Ammon's horn (tissue), 1 donor: ENCODE measurements at regions not wholly inside any gene's neighbourhood (a gene's known extent, or its start where the extent isn't known, plus 50 kb on each side); places are given as distances from the start of the nearest gene placed in this dataset.
"Not testable (repeated sequence)": the region's sequence is repeated elsewhere in the genome, so short reads cannot be mapped to it uniquely, and the experiment has no call there.

ENCODE experiments used
- DNase-seq: peaks from one replicate; pipeline ENCODE4 v3.0.0-alpha.2; 2016; ENCODE audit warnings: low spot score

- DNase-seq: no peak
Observed at GRCh38 chr5:118185018-118185417, 803.3 kb downstream of the DTWD2 start.

- no peak for DNase-seq
Observed at GRCh38 chr5:118176146-118176545, 812.2 kb downstream of the DTWD2 start.

GRCh38 chr5:118174671-118175070 is 813.7 kb downstream of the DTWD2 start:
- DNase-seq: no peak

- DNase-seq: no peak
Observed at GRCh38 chr5:118173340-118173739, 815.0 kb downstream of the DTWD2 start.

GRCh38 chr5:118165619-118166018 is 822.7 kb downstream of the DTWD2 start:
- DNase-seq: no peak

- DNase-seq: no peak
Observed at GRCh38 chr5:118156181-118156580, 832.2 kb downstream of the DTWD2 start.

- DNase-seq: no peak
Observed at GRCh38 chr5:118146824-118147223, 841.5 kb downstream of the DTWD2 start.

GRCh38 chr5:118144540-118144939 is 843.8 kb downstream of the DTWD2 start:
- DNase-seq: no peak

- DNase-seq: no peak
Observed at GRCh38 chr5:118139361-118139760, 849.0 kb downstream of the DTWD2 start.

- no peak for DNase-seq
Observed at GRCh38 chr5:118126159-118126558, 862.2 kb downstream of the DTWD2 start.

GRCh38 chr5:118125687-118126086 is 862.7 kb downstream of the DTWD2 start:
- no peak for DNase-seq

GRCh38 chr5:118121258-118121657 is 867.1 kb downstream of the DTWD2 start:
- DNase-seq: no peak

GRCh38 chr5:118115791-118116190 is 872.6 kb downstream of the DTWD2 start:
- no peak for DNase-seq

GRCh38 chr5:118111956-118112355 is 876.4 kb downstream of the DTWD2 start:
- DNase-seq: no peak

- not testable (repeated sequence) for DNase-seq
Observed at GRCh38 chr5:118107246-118107645, 881.1 kb downstream of the DTWD2 start.

GRCh38 chr5:118098716-118099115 is 889.6 kb downstream of the DTWD2 start:
- DNase-seq: no peak

- no peak for DNase-seq
Observed at GRCh38 chr5:118095115-118095514, 893.2 kb downstream of the DTWD2 start.

- no peak for DNase-seq
Observed at GRCh38 chr5:118088448-118088847, 899.9 kb downstream of the DTWD2 start.

- DNase-seq: no peak
Observed at GRCh38 chr5:118076490-118076889, 911.9 kb downstream of the DTWD2 start.

- no peak for DNase-seq
Observed at GRCh38 chr5:118070041-118070440, 918.3 kb downstream of the DTWD2 start.

GRCh38 chr5:118069452-118069851 is 918.9 kb downstream of the DTWD2 start:
- DNase-seq: no peak

GRCh38 chr5:118068886-118069285 is 919.5 kb downstream of the DTWD2 start:
- DNase-seq: no peak

GRCh38 chr5:118063836-118064235 is 924.5 kb downstream of the DTWD2 start:
- DNase-seq: not testable (repeated sequence)

GRCh38 chr5:118060833-118061232 is 927.5 kb downstream of the DTWD2 start:
- no peak for DNase-seq

- no peak for DNase-seq
Observed at GRCh38 chr5:118052503-118052902, 935.8 kb downstream of the DTWD2 start.
